D341Med (cell line): ENCODE measurements at regions not wholly inside any gene's neighbourhood (a gene's known extent, or its start where the extent isn't known, plus 50 kb on each side); places are given as distances from the start of the nearest gene placed in this dataset.
"Not testable (repeated sequence)": the region's sequence is repeated elsewhere in the genome, so short reads cannot be mapped to it uniquely, and the experiment has no call there.

Experiments used
- DNase-seq: peaks from one replicate; pipeline ENCODE4 v3.0.0; 2012; ENCODE audit warnings: low spot score

DNA sequence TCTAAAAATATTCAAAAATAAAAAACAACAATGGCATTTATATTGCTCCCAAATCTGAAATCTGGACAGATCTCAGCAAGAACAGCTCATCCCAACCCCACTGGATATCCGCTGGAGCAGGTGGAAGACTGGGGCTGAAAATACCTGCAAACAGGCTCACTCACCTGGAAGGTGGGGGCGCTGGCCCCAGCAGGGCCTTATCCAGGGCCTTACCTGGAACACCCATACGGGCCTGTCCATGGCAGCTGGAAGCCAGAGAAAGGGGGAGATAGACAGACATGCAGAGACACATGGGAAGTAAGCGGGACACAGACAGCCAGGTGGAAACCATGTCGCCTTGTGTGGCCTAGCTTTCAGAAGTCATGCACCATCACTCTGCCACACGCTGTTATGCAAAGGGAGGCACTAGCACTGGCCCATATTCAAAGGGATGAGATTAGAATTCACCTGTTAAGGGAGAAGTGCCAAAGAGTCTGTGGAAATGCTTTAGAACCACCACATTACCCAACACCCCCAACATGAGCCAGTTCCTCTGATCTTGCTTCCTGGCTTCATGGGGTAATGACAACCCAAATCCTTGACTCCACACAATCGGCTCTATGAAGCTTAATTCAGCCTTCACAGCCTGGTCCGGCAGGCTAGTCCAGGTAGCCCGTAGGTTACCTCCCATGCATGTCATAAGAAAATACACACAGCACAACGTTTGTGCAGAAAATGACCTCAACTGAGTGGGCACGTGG lies 99.0 kb upstream of the CDYL start:
- no peak for DNase-seq

DNA sequence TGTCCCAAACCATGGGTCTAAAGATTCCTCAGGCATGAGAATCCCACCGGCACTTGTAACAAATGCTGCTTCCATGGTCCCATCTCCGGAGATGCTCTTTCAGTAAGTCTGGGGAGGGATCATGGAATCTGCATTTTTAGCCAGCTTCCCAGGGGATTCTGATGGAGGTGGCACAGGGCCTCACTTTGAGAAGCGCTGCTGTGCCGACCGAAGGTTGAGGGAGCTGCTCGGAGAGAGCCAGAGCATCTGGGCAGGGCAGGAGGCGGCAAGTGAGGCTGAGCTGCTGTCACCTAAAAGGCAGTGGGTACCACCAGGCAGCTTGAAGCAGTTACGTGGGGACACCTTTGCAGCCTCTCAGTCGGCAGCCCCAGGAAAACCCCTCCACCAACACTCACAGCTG lies 100.2 kb upstream of the CDYL start:
- DNase-seq, result no peak

DNA sequence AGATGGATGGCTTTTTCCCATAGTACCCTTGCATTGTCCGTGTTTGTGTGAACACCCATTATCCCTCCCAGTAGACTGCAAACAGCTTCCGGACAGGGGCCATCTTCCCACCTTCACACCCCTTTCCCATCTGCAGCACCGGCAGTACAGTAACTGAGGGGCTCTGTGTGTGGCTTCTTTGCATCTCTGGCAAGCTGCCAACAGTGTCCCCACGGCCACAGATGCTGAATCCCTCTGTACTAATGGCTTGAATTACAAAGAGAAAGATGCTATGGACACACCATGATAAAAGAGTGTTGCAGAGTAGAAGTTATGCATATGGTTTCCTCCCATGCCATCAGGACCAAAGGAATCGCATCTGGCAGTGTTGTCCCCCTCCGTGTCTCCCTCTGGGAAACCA lies 101.1 kb upstream of the CDYL start:
- DNase-seq, result no peak

DNA sequence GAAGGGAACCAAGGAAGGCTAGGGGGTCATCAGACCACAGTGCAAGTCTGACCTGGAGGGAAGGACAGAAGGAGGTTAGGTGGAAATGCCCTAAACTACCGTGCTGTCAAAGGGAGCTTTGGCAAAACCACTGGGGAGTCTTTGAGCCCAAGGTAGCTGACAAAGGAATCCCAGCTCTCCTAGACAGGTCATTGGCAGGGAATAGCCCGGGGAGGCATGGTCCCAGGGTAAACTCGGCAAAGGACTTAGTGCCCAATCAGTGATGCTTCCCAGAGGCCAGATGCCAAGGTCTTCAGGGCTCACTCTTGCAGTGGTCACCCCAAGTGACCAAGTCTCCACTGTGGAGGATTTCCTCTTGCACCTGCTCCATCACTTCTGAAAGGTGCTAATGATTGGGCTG lies 102.3 kb upstream of the CDYL start:
- DNase-seq, result no peak

DNA sequence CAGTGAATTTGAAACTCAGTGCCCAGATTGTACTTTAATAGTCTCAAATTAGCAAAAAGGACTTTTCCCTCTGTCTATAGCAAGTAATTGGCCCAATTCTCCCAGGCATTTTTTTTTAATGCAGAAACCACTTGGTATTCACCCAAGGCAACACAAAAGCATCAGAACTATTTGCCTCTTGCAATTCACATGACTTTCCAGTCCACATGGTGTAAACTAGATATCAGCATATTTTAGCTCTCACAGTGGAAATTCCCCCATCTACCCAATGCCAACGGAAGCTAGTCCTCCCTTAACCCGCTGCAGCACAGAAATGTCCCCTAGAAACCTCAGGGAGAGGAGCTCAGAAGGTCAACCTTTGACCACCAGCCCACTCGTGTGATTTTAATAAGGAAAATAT lies 103.4 kb upstream of the CDYL start:
- DNase-seq, result no peak

DNA sequence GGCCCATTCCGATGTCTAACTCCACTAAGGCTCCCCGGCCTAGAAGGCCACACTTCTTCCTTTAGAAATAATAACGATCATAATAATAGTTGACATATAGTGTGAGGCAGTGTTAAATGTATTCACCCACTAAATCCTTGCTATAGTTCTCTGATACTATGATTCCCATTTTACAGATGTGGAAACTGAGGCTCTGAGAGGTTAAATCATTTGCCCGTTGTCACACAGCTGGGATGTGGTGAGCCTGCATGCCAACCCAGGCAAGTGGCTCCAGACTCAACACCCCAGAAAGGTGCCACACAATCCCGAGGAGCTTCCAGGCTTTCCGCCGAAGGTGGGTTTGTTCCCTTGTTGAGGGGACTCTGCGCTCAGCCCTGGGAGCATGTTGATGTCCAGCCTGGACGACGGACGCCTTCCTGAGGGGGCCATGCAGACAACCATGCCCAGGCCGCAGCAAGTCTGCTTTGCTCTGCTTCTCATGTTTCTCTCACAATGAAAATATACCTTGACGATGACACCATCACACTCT lies 104.6 kb upstream of the CDYL start:
- DNase-seq, result no peak

DNA sequence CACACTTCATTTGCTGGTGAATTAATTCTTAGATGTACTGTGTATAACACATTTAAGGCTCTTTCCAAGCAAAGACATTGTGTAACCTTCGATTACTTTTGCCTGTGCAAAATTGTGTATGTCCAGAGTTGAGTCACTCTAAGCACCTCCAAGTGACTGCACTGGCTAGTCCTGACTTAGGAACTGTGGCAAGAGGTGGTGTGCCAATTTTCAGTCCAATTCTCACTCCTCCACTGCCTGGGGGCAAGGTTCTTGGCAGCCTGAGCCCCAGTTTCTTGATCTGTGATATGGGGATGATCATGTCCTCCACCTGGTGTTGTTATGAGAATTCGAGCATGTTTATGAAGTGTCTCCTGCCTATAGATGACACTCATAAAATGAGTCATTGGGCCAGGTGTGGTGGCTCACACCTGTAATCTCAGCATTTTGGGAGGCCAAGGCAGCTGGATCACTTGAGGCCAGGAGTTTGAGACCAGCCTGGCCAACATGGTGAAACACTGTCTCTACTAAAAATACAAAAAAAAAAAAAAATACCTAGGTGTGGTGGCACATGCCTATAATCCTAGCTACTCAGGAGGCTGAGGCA lies 105.3 kb upstream of the CDYL start:
- DNase-seq, result no peak

DNA sequence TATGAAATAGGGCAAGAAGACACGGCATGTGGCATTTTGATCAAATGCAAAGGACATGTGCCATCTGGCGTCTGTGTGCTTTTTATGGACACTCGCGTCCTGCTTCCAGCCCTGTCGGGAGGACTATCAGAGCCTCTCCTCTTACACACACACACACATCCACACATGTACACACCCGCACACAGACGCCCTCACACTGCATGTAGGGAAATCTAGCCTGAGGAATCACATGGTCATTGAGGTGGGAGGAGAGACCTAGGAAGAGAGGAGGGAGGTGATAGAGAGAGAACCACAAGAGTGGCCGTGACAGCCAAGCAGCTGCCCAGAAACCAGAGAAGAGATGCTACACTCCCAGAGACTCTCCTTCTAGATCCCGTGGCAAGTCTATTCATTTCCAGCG lies 105.9 kb upstream of the CDYL start:
- no peak for DNase-seq

DNA sequence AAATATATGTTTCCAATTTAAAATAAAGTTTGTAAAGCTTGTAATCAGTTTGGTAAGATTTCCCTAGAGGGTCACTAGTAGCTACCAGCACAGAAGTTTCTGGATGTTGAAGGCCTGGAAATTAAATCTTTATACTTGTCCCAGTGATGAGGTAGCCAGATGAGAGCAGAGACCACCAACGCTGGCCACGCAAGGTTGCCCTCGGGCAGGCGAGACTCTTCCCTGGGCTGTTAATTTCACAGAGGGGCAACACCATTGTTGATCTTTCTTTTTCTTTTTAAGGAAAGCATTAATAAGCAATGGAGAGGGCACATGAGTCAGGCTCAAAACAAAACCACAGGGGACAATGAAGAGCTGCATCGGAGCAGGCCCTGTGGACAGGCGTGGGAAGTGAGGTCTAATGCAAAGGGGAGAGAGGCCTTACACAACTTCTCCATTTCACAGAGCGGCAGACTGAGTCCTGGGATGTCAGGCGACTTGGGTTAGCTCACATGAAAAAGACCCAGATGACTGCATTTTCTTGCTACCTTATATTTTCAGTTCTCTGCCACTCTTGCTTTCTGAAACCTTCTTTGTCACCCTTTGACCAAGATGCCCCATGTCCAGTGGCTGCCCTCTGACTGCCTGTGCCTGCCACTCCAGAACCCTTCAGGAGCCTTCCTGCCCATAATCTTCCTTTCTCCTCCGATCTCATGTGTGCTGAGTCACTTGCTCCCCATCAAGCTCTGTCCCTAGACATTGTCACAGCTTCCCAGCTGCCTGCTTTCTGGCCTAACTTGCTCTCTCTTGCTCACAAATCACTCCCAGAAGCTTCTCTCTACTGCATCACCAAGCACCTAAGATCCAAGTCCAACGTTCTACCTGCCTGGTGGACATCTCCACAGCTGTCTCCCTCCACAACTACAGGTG lies 107.7 kb upstream of the CDYL start:
- DNase-seq, result no peak

DNA sequence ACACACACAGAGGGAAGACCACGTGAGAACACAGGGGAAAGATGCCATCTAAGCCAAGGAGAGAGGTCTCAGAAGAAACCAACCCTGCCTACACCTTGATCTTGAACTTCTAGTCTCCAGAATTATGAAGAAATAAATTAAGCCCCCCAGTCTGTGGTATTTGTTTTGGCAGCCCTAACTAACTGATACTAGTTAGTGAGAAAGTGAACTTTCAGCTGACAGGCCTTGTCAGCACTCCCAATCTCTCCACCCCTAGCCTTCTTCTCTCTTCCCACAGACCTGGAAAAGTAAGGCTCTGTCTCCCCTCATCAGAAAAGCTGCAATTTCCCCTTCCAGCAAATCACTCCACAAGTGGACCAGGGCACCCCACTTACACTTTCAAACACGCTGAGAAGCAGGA lies 108.6 kb upstream of the CDYL start:
- no peak for DNase-seq

DNA sequence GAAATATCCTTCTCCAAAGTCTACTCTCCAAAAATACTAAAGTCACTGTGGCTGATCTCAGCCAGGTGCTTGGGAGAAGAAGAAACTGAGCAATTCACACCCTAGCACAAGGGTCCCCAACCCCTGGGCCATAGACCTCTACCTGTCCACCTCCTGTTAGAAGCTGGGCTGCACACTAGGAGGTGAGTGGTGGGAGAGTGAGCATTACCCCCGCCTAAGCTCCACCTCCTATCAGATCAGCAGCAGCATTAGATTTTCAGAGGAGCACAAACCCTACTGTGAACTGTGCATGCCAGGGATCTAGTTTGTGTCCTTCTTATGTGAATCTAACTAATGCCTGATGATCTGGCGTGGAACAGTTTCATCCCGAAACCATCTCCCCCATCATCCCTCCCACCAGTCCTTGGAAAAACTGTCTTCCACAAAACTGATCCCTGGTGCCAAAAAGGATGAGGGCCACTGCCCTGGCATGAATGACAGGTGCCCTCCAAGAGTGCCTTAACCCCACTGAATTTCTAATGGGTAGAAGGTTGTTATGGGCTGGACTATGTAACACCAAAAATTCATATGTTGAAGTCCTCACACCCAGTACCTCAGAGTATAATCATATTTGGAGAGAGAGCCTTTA lies 109.2 kb upstream of the CDYL start:
- DNase-seq, result no peak

DNA sequence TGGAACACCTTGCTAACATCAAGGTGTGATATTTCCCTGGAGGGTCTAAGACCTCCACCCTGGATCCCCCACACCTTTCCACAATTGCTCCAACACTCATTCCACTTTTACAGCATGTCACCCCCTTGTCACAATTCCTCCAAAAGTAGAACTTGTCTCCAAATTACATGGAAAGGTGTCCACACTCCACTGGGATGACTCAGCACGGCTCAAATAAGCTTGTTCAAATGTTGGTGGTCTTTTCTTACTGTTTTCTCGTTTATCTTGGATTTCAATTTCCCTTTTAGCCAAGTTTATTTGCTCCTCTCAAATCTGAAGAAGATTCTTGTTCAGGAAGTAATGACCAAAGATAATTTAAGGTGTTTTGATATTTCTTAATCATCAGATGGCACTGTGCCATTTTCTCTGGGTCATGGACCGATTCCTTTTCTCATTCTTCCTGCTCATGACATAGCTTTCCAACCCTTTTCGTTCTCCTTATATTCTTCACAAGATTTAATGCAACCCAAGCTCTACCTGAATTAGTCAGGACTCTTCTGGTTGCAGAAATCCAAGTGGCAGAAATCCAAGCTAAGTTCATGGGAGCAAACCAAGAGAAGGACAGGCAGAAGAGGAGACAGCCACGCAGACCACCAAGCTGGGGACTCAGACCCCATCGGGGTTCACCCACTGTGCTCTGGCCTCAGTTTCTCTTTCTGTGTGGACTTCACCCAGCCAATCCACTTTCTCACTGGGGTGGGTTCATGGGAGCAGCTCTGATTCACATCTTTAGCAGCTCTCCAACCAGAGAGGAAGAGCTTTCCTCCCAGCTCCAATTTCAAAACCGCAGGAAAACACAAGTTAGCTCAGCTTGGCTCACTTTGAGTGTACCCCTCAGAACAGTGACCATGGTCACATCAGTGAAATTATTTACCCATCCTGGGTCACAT lies 110.5 kb upstream of the CDYL start:
- no peak for DNase-seq

DNA sequence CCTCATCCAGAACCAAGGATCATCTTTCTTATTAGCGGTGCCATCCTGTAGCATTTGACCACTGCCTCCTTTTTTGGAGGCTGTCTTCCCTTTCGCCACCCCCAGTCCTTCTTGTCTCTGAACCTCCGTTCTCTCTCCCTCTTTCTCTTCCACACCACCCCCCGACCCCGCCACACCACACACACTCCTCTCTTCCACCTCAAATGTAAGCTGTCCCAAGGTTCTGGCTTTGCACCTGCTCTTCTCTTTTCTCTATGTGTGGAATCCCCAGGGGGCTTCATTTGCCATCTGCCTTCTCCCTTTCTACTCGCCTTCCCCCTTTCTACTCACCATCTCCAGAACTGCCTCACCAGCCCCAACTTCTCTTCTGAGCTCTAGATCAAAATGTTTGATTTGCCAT lies 111.3 kb upstream of the CDYL start:
- DNase-seq, result no peak

DNA sequence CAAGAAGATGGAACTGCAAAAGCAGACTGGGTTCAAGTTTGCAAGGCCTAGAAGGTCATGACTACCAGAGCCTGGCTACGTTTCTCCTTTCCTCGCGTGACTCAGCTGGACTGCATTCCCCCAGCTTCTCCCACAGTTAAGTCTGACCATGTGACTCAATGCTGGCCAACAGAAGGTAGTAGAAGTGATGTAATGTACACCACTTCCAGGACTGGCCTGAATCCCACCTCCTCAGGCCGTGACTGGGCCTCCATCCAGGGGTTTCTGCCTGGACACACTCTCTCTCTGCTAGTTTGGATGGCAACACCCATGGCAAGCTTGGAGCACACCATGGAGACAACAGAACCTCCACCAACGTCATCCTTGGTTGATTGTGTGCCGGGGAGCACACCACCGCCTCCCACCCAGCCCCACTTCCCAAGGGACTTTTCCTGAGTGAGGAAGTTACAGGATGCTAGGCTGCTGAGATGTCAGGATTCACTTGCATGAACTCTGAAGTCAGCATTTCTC lies 112.0 kb upstream of the CDYL start:
- no peak for DNase-seq

DNA sequence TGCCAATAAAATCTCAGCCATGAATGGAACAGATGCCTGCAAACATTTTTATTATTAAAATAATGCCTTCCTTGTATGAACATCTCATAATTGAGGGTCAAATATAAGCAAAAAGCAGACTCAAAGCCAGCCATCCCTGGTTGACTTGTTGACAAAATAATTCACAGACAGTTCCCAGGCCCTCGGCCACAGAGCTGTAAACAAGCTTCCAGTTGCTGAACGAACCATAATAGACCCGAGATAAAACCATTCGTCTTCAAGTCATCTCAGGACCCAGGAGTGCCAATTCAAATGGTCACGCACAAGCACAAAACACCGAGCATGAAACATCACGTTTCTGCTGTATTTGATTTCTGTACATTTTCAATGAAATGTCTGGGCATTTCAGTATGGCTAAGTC lies 113.3 kb upstream of the CDYL start:
- no peak for DNase-seq

DNA sequence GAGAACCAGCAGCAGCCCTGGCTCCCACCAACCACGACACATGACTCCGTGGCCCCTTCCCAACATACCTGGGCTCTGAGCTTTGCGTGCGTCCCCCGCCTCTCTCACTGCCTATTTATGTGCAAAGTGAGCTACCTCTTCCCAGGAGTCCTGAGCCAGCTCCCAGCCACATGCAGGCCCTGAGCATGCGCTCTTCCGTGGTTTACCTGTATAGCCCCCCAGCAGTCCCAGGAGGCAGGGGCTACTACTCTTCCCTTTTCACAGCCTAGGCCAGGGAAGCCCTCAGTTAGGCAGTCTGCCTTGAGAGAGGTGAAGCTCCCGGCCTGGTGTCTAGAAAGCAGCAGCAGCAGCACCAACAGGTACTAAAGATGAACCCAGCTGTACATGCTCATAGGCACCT lies 114.8 kb upstream of the CDYL start:
- no peak for DNase-seq

DNA sequence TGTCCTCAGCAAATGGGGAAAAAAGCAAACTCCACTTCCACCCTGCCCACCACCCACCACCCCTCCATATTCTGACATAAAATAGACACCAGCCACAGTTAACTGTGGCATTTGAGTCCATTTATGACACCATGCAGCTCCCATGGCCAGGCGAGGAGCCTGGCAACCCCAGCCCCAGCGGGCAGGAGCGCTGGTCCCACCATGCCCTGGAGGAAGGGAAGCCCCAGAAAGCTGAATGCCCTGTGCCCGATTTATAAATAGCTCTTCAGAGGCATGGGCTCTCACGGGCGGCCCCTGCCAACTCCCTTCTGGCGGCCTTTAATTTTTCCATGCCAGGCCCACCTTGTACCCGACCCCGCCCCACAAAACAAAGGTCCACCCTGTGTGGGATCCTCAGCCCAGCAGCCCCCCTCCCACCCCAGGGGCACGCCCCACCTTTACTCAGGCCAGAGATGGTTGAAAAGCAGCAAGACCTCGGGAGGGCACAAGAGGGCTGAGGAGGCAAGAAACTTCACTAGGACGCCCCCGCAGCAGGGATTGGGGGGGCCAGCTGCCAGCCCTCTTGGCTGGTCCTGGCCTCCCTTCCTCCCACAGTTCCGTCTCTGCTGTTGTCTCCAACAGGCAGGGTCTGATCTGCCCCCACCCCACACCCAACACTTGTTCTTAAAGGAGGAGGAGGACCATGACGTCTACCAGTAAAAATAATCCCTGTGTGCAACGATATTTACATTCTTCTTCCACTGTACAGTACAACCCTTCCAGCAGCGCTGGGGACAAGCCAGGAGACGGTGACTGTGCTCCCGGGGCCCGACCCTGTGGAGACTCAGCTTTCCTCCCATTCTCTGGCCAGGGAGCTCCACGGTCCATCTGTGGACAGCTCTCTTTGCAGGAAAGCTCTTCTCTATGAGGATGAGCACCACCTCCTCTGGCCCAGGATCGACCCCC lies 115.6 kb upstream of the CDYL start:
- no peak for DNase-seq

DNA sequence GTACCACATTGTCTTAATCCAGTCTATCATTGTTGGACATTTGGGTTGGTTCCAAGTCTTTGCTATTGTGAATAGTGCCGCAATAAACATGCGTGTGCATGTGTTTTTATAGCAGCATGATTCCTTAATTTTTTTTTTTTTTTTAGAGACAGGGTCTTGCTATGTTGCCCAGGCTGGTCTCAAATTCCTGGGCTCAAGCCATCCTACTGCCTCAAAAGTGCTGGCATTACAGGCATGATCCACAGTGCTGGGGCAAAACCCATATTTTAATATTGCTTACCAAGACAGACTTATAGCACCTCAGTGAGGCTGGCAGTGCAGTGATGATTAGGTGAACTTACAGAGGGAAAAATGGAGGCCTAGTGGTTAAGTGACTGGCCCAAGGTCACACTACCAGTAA lies 116.5 kb upstream of the CDYL start:
- not testable (repeated sequence) for DNase-seq

DNA sequence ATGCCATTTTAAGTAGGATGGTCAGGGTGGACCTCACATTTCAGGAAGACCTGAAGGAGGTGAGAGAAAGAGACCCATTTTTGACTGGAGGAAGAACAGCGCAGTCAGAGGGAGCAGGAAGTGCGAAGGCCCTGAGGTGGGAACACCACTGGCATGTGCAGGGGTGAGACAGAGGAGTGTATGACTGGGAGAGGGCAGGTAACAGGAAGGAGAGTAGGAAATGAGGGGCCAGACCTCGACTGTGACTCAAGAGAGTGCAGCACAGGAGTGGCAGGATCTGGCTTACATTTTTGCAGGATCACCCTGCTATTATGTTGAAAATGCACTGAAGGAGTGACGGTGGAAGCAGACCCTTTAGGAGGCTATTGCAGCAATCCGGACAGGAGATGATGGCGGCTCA lies 117.7 kb upstream of the CDYL start:
- DNase-seq, result no peak

DNA sequence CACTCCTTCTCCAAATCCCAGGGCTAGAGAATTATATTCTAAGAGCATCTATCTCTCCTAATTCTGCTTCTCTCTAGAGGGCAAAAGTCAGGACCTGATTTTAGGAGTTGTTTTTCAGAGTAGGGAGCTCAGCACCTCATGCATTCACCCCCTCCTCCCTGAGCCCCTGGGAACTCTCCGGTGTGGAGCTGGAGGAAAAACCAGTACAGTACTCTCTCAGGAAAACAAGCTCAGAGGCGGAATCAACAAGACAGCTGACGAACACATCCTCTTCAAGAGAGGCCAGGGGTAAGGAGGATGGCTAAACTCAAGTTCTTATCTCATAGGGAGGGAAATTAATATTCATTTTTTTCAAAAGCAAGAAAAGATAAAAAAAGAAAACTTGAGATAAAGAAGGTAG lies 120.1 kb upstream of the CDYL start:
- no peak for DNase-seq
